H1 (cell line): ENCODE measurements at regions not wholly inside any gene's neighbourhood (a gene's known extent, or its start where the extent isn't known, plus 50 kb on each side); places are given as distances from the start of the nearest gene placed in this dataset.

ENCODE experiments used
- CTCF ChIA-PET: fragments of 300-600 bp; sonication (Branson Sonifier 250); formaldehyde crosslinking; loops from one replicate; lab custom pipeline; 2021; ENCODE audit not compliant: partially characterized antibody; lab: Charles Lee
- POLR2A ChIA-PET: fragments of 300-600 bp; sonication (Branson Sonifier 250); formaldehyde crosslinking; loops from one replicate; lab custom pipeline; 2021; ENCODE audit warnings: inconsistent platforms; ENCODE audit not compliant: partially characterized antibody; lab: Charles Lee
- DNase-seq, 2 experiments: peaks; one replicate each; pipeline versions ENCODE4 v3.0.0 to v3.0.0-alpha.2; 2010 to 2022; ENCODE audit warnings: low spot score in 2 of 2, low read depth in 1 of 2, mixed read lengths in 1 of 2
- FAIRE-seq: peaks from 2 replicates; lab custom pipeline; 2011; peaks lifted over from hg19 to GRCh38; lab: Jason Lieb, UNC
- H2AFZ ChIP-seq: 2 replicates; pipeline ENCODE4 v1.8.1; 2012; ENCODE audit warnings: low read length, inconsistent platforms
- H2AK5ac ChIP-seq: 2 replicates; pipeline ENCODE4 v1.6.1; 2013; ENCODE audit warnings: low read depth, low read length
- H2BK120ac ChIP-seq: replicated peaks from 2 replicates; pipeline ENCODE3; 2013; ENCODE audit warnings: low read depth, low read length, inconsistent platforms
- H2BK12ac ChIP-seq: 2 replicates; pipeline ENCODE4 v1.6.1; 2013; ENCODE audit warnings: low read depth, low read length
- H2BK15ac ChIP-seq: 2 replicates; pipeline ENCODE4 v1.6.1; 2013; ENCODE audit warnings: low read length
- H2BK20ac ChIP-seq: 2 replicates; pipeline ENCODE4 v1.6.1; 2013; ENCODE audit warnings: low read length
- H2BK5ac ChIP-seq: 2 replicates; pipeline ENCODE4 v1.6.1; 2013; ENCODE audit warnings: low read depth, low read length
- H3K14ac ChIP-seq: 2 replicates; pipeline ENCODE4 v1.6.1; 2013; ENCODE audit warnings: inconsistent platforms; ENCODE audit not compliant: insufficient read length
- H3K18ac ChIP-seq: 2 replicates; pipeline ENCODE4 v1.6.1; 2013; ENCODE audit warnings: low read length; ENCODE audit errors: extremely low read depth
- H3K23ac ChIP-seq: 2 replicates; pipeline ENCODE4 v1.6.1; 2013; ENCODE audit warnings: inconsistent platforms; ENCODE audit not compliant: insufficient read length
- H3K23me2 ChIP-seq: 2 replicates; pipeline ENCODE4 v1.6.1; 2013; ENCODE audit warnings: low read depth, low read length
- H3K27ac ChIP-seq: 2 replicates; pipeline ENCODE4 v1.6.1; 2011; ENCODE audit warnings: low read depth, low read length, inconsistent platforms
- H3K27me3 ChIP-seq, 4 experiments: replicated peaks in 1 of 4; 1 replicate in 1 of 4; 2 replicates in 3 of 4; pipeline versions ENCODE4 v1.6.1 to v1.8.1; 2011 to 2013; ENCODE audit warnings: low read length in 3 of 4, mild to moderate bottlenecking in 3 of 4, inconsistent platforms in 2 of 4, mixed read lengths in 2 of 4, moderate library complexity in 1 of 4; ENCODE audit not compliant: control insufficient read depth in 3 of 4, insufficient read depth in 3 of 4; ENCODE audit errors: extremely low read depth in 1 of 4
- H3K36me3 ChIP-seq, 4 experiments: 2 replicates each; pipeline versions ENCODE4 v1.6.1 to v1.8.1; 2011 to 2013; ENCODE audit warnings: mild to moderate bottlenecking in 4 of 4, low read length in 3 of 4, moderate library complexity in 2 of 4, control low read depth in 1 of 4, inconsistent platforms in 1 of 4; ENCODE audit not compliant: insufficient read depth in 4 of 4, control insufficient read depth in 2 of 4
- H3K4ac ChIP-seq: replicated peaks from 2 replicates; pipeline ENCODE3; 2013; ENCODE audit warnings: low read length, low read depth, mixed read lengths, inconsistent platforms; ENCODE audit not compliant: insufficient read length
- H3K4me1 ChIP-seq, 4 experiments: replicated peaks in 1 of 4; 1 replicate in 1 of 4; 2 replicates in 3 of 4; pipeline versions ENCODE4 v1.6.1 to v1.8.1; 2011 to 2013; ENCODE audit warnings: low read length in 3 of 4, inconsistent platforms in 2 of 4, mixed read lengths in 1 of 4; ENCODE audit not compliant: insufficient read depth in 4 of 4, control insufficient read depth in 3 of 4
- H3K4me2 ChIP-seq, 2 experiments: 2 replicates each; pipeline versions ENCODE4 v1.6.1 to v1.8.1; 2011 to 2013; ENCODE audit warnings: low read depth in 2 of 2, low read length in 2 of 2, control low read depth in 1 of 2, inconsistent platforms in 1 of 2, mild to moderate bottlenecking in 1 of 2; ENCODE audit not compliant: insufficient read depth in 1 of 2
- H3K4me3 ChIP-seq, 4 experiments: fragments of 200-600, 300-600 bp in 1 of 4; sonication (generic), shearing (Covaris generic), sonication (Bioruptor Twin) in 1 of 4; 2 replicates each; pipeline versions ENCODE4 v1.5.1 to v1.8.1; 2011 to 2016; ENCODE audit warnings: low read length in 4 of 4, low read depth in 3 of 4, control low read depth in 2 of 4, inconsistent platforms in 2 of 4, mild to moderate bottlenecking in 2 of 4, mixed read lengths in 1 of 4, moderate library complexity in 1 of 4; ENCODE audit not compliant: insufficient read depth in 2 of 4; ENCODE audit errors: extremely low read depth in 1 of 4
- H3K56ac ChIP-seq: replicated peaks from 2 replicates; pipeline ENCODE3; 2013; ENCODE audit warnings: low read depth, mild to moderate bottlenecking, mixed read lengths, low read length, inconsistent platforms; ENCODE audit not compliant: insufficient read length
- H3K79me1 ChIP-seq: 2 replicates; pipeline ENCODE4 v1.6.1; 2013; ENCODE audit warnings: low read depth, low read length, control low read depth
- H3K79me2 ChIP-seq, 2 experiments: 2 replicates each; pipeline versions ENCODE4 v1.6.1 to v1.8.1; 2012 to 2013; ENCODE audit warnings: low read length in 2 of 2, mild to moderate bottlenecking in 2 of 2, inconsistent platforms in 1 of 2; ENCODE audit not compliant: insufficient read depth in 2 of 2, control insufficient read depth in 1 of 2
- H3K9ac ChIP-seq, 4 experiments: replicated peaks in 1 of 4; 1 replicate in 1 of 4; 2 replicates in 3 of 4; pipeline versions ENCODE4 v1.6.1 to v1.8.1; 2011 to 2013; ENCODE audit warnings: low read depth in 3 of 4, low read length in 3 of 4, control low read depth in 2 of 4, mild to moderate bottlenecking in 2 of 4, moderate library complexity in 2 of 4, inconsistent platforms in 1 of 4; ENCODE audit errors: extremely low read depth in 1 of 4
- H3K9me3 ChIP-seq, 2 experiments: 2 replicates each; pipeline versions ENCODE4 v1.6.1 to v1.8.1; 2012 to 2013; ENCODE audit warnings: mild to moderate bottlenecking in 2 of 2, moderate library complexity in 2 of 2, control low read depth in 1 of 2, inconsistent platforms in 1 of 2, low read depth in 1 of 2, low read length in 1 of 2, mixed read lengths in 1 of 2; ENCODE audit not compliant: insufficient read depth in 2 of 2
- H4K20me1 ChIP-seq, 2 experiments: replicated peaks in 1 of 2; 2 replicates each; pipeline versions ENCODE3 to v1.8.1; 2011 to 2013; ENCODE audit warnings: inconsistent platforms in 2 of 2, low read length in 2 of 2, mild to moderate bottlenecking in 1 of 2; ENCODE audit not compliant: insufficient read depth in 2 of 2, control insufficient read depth in 1 of 2
- H4K5ac ChIP-seq: 2 replicates; pipeline ENCODE4 v1.6.1; 2013; ENCODE audit warnings: low read length, low read depth, mixed read lengths, inconsistent platforms; ENCODE audit not compliant: insufficient read length
- H4K8ac ChIP-seq: 2 replicates; pipeline ENCODE4 v1.8.0; 2013; ENCODE audit warnings: mild to moderate bottlenecking, moderate library complexity, low read length, inconsistent platforms; ENCODE audit not compliant: insufficient read depth; ENCODE audit errors: extremely low read depth
- H4K91ac ChIP-seq: replicated peaks from 2 replicates; pipeline ENCODE3; 2013; ENCODE audit warnings: low read length, mixed read lengths, inconsistent platforms; ENCODE audit not compliant: insufficient read length
- CBX5 ChIP-seq: fragments of 300-800, 300-1000 bp; sonication (generic); IDR thresholded peaks from 2 replicates; pipeline ENCODE4 v1.7.1; 2016; ENCODE audit warnings: antibody characterized with exemption, low read length, low read depth
- JUND ChIP-seq: IDR thresholded peaks from 2 replicates; pipeline ENCODE4 v1.6.1; 2011; ENCODE audit warnings: mild to moderate bottlenecking, improper control_type of control experiment, low read length
- WGBS, 2 experiments: shearing (Covaris generic) in 1 of 2; methylation state at CpG; one replicate each; pipeline versions ENCODE4 v1.1.6 to v1.1.7; 2013 to 2015; ENCODE audit warnings: low lambda C conversion rate in 2 of 2, mixed read lengths in 2 of 2, inconsistent platforms in 1 of 2, low coverage in 1 of 2, missing lambda C conversion rate in 1 of 2; ENCODE audit not compliant: insufficient replicate concordance in 2 of 2, insufficient coverage in 1 of 2, insufficient read length in 1 of 2; ENCODE audit errors: extremely low coverage in 1 of 2, missing lambda C conversion rate in 1 of 2; 5-methylcytosine and 5-hydroxymethylcytosine counted together

GRCh38 chr2:89820248-89820647 is 1128.8 kb downstream of the RPIA start:
- Histone ChIP-seq H3K27me3 (no peaks in the 10 kb centered on the region), H3K79me2 (no peaks in the 10 kb centered on the region; a peak in 1 of 4 replicates), H3K18ac (no peak overlapping the region), H3K4me1 (no peaks in the 10 kb centered on the region), H3K14ac (no peak overlapping the region), H3K27ac (no peak overlapping the region), H3K36me3 (no peaks in the 10 kb centered on the region; a peak in 1 of 8 replicates), H4K8ac (no peak overlapping the region), H3K4me3 (no peak overlapping the region), H2BK20ac (no peak overlapping the region), H3K9ac (no peak overlapping the region), H3K4ac (no peak overlapping the region), H3K23me2 (peaks cover 36% of the 10 kb centered on the region), H4K20me1 (no peaks in the 10 kb centered on the region), H2BK12ac (no peak overlapping the region), H4K5ac (no peak overlapping the region), H4K91ac (no peak overlapping the region), H2AFZ (no peak overlapping the region), H3K23ac (no peak overlapping the region), H2AK5ac (no peak overlapping the region), H2BK15ac (no peak overlapping the region), H3K9me3 (peaks cover 46 to 65% of the 10 kb centered on the region in 2 experiments), H3K56ac (no peak overlapping the region), H2BK120ac (no peak overlapping the region), H3K79me1 (no peaks in the 10 kb centered on the region), H2BK5ac (no peak overlapping the region), H3K4me2 (no peak overlapping the region)
- DNase-seq (no peak), FAIRE-seq (no peak)
- CTCF ChIA-PET: no interaction called here
- 82 to 100% methylated on average over 6 to 9 of the region's 9 CpGs for WGBS, 2 experiments
- POLR2A ChIA-PET: no interaction called here
- TF ChIP-seq JUND (no peak), CBX5 (peak; percentile 90; the same call in 1 of the 2 replicates)
